DOHH2 (cell line): ENCODE measurements at regions not wholly inside any gene's neighbourhood (a gene's known extent, or its start where the extent isn't known, plus 50 kb on each side); places are given as distances from the start of the nearest gene placed in this dataset.

Experiments used
- CTCF ChIP-seq: fragments of 200-600 bp; sonication (generic); IDR thresholded peaks from one replicate; pipeline ENCODE4 v1.5.1; 2014; ENCODE audit warnings: antibody characterized with exemption, mild to moderate bottlenecking, low read depth, low read length; ENCODE audit not compliant: poor library complexity, severe bottlenecking
- EZH2phosphoT487 ChIP-seq: fragments of 200-600 bp; sonication (generic); IDR thresholded peaks from 2 replicates; pipeline ENCODE4 v1.6.1; 2017; ENCODE audit warnings: borderline replicate concordance, mild to moderate bottlenecking, antibody characterized with exemption, low read length, moderate library complexity, mixed read lengths

- TF ChIP-seq CTCF = no peak
- no peak for TF ChIP-seq EZH2phosphoT487
Measured at GRCh38 chr1:34618381-34618780, 136.5 kb upstream of the GJB5 start.
